ENCODE measurements at regions not wholly inside any gene's neighbourhood (a gene's known extent, or its start where the extent isn't known, plus 50 kb on each side); places are given as distances from the start of the nearest gene placed in this dataset.

- DNase-seq (ENCODE audit: low read depth) = no peak
- no peak overlapping the region for H3K4me3 ChIP-seq (ENCODE audit: low read depth, low read length)
- no peak for TF ChIP-seq CTCF (IDR thresholded peaks at IDR 0.05; ENCODE audit: control insufficient read depth, extremely low read depth, insufficient read depth)
Observed at GRCh38 chr7:108684629-108685028, 115.0 kb downstream of the DNAJB9 start.

- DNase-seq (ENCODE audit: low read depth) = no peak
- TF ChIP-seq CTCF (IDR thresholded peaks at IDR 0.05; ENCODE audit: control insufficient read depth, extremely low read depth, insufficient read depth) = no peak
- no peak overlapping the region for H3K4me3 ChIP-seq (ENCODE audit: low read depth, low read length)
Observed at GRCh38 chr7:108686494-108686893, 116.8 kb downstream of the DNAJB9 start.

- DNase-seq (ENCODE audit: low read depth) = no peak
- TF ChIP-seq CTCF (IDR thresholded peaks at IDR 0.05; ENCODE audit: control insufficient read depth, extremely low read depth, insufficient read depth) = no peak
- no peak overlapping the region for H3K4me3 ChIP-seq (ENCODE audit: low read depth, low read length)
Observed at GRCh38 chr7:108697254-108697653, 127.6 kb downstream of the DNAJB9 start.

- no peak for DNase-seq (ENCODE audit: low read depth)
- H3K4me3 ChIP-seq (ENCODE audit: low read depth, low read length) = no peak overlapping the region
- no peak for TF ChIP-seq CTCF (IDR thresholded peaks at IDR 0.05; ENCODE audit: control insufficient read depth, extremely low read depth, insufficient read depth)
Observed at GRCh38 chr7:108711611-108712010, 141.9 kb downstream of the DNAJB9 start.

- H3K4me3 ChIP-seq (ENCODE audit: low read depth, low read length) = no peak overlapping the region
- DNase-seq (ENCODE audit: low read depth) = no peak
- no peak for TF ChIP-seq CTCF (IDR thresholded peaks at IDR 0.05; ENCODE audit: control insufficient read depth, extremely low read depth, insufficient read depth)
Observed at GRCh38 chr7:108716783-108717182, 147.1 kb downstream of the DNAJB9 start.

- no peak for TF ChIP-seq CTCF (IDR thresholded peaks at IDR 0.05; ENCODE audit: control insufficient read depth, extremely low read depth, insufficient read depth)
- no peak for DNase-seq (ENCODE audit: low read depth)
- H3K4me3 ChIP-seq (ENCODE audit: low read depth, low read length) = no peak overlapping the region
Observed at GRCh38 chr7:108717781-108718180, 148.1 kb downstream of the DNAJB9 start.

GRCh38 chr7:108719631-108720030 is 150.0 kb downstream of the DNAJB9 start:
- no peak for DNase-seq (ENCODE audit: low read depth)
- no peak overlapping the region for H3K4me3 ChIP-seq (ENCODE audit: low read depth, low read length)
- no peak for TF ChIP-seq CTCF (IDR thresholded peaks at IDR 0.05; ENCODE audit: control insufficient read depth, extremely low read depth, insufficient read depth)
